GM13977 (cell line): ENCODE measurements at regions not wholly inside any gene's neighbourhood (a gene's known extent, or its start where the extent isn't known, plus 50 kb on each side); places are given as distances from the start of the nearest gene placed in this dataset.

Experiments used
- DNase-seq: peaks from one replicate; pipeline ENCODE4 v3.0.0; 2012; ENCODE audit warnings: low spot score
- in situ Hi-C: fragments of 300-500 bp; cut with MboI; formaldehyde crosslinking; loops from one replicate; pipeline ENCODE4 v1.12.0; 2022; ENCODE audit warnings: low sequenced_read_pairs, low pct_unique_long_range_greater_than_20kb, mixed read lengths, inconsistent platforms; ENCODE audit not compliant: unreplicated experiment
- TF ChIP-seq, protein P1 (sequence below): IDR thresholded peaks from 2 replicates; pipeline ENCODE4 v1.5.1; 2012; ENCODE audit warnings: mild to moderate bottlenecking, control low read depth; ENCODE audit not compliant: insufficient read depth; ENCODE audit errors: extremely low read depth, missing control alignments

DNA sequence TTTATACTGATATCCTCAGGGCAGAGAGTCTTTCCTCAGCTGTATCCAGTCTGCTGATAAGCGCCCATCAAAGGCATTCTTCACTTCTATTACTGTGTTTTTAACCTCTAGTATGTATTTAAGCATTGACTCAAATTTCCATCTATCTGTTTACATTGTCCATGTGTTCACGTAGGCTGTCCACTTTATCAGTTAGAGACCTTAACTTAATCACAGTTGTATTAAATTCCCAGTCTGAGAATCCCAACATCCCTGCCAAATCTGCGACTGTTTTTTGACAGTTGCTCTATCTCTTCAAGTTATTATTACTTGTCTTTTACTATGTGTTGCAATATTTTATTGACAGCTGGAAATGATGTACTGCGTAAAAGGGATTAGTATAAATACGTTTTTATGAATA lies 1613.7 kb upstream of the MIR17HG start:
- DNase-seq = no peak
- in situ Hi-C loops = no loop called here
- TF ChIP-seq, protein P1, sequence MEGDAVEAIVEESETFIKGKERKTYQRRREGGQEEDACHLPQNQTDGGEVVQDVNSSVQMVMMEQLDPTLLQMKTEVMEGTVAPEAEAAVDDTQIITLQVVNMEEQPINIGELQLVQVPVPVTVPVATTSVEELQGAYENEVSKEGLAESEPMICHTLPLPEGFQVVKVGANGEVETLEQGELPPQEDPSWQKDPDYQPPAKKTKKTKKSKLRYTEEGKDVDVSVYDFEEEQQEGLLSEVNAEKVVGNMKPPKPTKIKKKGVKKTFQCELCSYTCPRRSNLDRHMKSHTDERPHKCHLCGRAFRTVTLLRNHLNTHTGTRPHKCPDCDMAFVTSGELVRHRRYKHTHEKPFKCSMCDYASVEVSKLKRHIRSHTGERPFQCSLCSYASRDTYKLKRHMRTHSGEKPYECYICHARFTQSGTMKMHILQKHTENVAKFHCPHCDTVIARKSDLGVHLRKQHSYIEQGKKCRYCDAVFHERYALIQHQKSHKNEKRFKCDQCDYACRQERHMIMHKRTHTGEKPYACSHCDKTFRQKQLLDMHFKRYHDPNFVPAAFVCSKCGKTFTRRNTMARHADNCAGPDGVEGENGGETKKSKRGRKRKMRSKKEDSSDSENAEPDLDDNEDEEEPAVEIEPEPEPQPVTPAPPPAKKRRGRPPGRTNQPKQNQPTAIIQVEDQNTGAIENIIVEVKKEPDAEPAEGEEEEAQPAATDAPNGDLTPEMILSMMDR = no peak

DNA sequence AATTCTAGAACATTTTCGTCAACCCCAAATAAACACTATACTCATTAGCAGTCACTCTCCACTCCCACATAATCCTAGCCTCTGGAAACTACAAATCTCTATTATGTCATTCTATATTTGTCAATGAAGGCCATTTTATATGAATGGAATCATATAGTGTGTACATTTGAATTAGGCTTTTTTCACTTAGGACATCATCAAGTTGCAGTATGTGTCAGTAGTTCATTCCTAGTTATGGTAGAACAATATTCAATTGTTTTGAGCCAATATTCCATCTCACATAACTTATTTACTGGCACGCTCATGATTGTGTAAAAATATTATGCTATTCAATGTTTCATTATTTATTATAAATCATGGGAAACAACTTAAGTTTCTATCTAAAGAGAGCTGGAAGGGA lies 1610.4 kb upstream of the MIR17HG start:
- TF ChIP-seq, protein P1 = no peak
- in situ Hi-C loops = no loop called here
- DNase-seq = no peak

DNA sequence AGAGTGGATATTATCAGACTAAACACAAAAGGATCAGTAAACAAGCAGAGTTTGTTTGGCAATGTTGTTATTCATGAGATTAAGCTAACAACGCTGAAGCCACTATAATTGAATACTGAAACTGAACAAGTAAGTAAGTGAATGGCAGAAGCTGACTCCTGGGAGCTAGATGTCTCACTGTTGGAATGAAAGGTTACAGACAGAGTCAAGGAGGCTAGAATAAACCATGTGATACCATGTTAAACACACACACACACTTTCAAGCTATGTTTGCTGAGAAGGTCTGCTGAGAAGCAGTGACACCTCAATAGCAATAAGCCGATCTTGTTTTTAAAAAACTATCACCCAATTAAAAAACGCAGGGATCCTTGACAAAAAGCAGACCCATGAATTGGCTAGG lies 1609.4 kb upstream of the MIR17HG start:
- TF ChIP-seq, protein P1 = no peak
- in situ Hi-C loops = no loop called here
- DNase-seq = no peak

DNA sequence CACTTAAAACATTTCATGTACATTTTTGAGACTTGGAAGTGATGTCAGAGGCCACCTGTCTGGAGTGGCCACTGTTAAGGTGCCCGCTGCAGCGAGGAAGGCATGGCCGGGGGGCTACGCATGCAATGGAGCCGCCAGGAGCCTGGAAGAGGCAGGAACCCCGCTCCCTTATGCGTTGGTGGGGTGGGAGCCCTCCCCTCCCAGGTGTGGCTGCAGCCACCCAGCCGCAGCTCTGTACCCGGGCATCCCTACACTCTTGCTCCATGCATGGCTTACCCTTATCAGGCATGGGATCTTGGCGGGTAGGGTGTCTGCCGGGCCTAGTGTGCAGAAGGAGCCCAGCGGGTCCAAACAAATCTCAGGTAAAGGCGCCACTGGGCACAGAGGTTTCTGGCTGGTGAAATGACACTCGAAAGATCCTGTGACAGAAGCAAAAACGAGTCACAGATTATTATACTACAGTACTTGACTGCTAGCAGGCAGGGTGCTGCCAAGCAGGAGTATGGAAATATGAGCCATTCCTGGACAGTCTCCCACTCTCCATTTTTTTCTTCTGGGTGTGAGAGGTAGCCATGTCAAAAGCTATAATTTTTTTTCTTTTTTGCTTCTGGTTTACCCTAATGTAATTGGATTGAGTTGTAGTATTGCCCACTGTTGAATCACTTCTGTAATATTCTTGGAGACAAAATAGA lies 1606.3 kb upstream of the MIR17HG start:
- TF ChIP-seq, protein P1 = no peak
- in situ Hi-C loops = no loop called here
- no peak for DNase-seq

DNA sequence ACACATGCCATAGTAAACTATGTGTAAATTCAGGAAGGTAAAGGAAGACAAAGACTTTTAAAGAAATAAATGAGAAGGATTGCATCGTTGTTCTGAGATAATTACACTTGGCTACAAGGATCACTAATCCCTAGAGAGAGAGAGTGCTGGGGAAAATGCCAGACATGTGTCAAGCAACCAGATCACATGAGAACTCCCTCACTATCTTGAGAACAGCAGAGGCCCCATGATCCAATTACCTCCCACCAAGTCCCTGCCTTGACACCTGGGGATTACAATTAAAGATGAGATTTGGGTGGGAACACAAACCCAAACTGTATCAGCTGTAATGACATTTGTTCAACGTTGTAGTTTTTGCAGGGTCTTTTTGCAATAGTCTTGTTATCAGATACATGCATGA lies 1600.9 kb upstream of the MIR17HG start:
- DNase-seq = no peak
- TF ChIP-seq, protein P1 = no peak
- in situ Hi-C loops = no loop called here

DNA sequence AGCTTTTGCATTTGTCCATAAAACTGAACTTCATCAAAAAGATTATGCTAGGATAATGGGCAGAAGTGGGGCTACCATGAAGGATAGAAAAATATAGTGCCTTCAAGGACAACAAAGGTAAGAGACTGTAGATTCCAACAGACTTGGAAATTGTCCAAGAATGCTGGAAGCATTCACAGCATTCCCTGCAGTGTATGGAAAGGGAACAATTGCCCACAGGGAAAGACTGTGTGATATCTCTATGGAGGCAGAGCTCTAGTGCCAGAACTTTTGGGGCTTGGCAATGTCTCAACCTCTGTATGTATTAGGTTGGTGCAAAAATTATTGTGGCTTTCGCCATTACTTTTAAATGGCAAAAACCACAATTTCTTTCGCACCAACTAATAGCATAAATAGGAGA lies 1598.8 kb upstream of the MIR17HG start:
- in situ Hi-C loops = no loop called here
- DNase-seq = no peak
- TF ChIP-seq, protein P1 = no peak
